Endothelial cell of umbilical vein (primary cell): ENCODE measurements at regions not wholly inside any gene's neighbourhood (a gene's known extent, or its start where the extent isn't known, plus 50 kb on each side); places are given as distances from the start of the nearest gene placed in this dataset.

Source experiments
- BruUV-seq: library from RNA; stranded (reverse); fragments of 400-500 nt; replicated peaks from 2 replicates; lab custom pipeline; 2021; lab: Mats Ljungman, UMichigan
- CTCF ChIA-PET: fragments of 300-600, 350-600 bp; sonication (Branson Sonifier 250); formaldehyde crosslinking; loops from one replicate; lab custom pipeline; 2021; ENCODE audit warnings: antibody characterized with exemption, inconsistent platforms; lab: Charles Lee
- POLR2A ChIA-PET: fragments of 300-600, 350-600 bp; sonication (Branson Sonifier 250); formaldehyde crosslinking; loops from one replicate; lab custom pipeline; 2021; ENCODE audit warnings: antibody characterized with exemption, inconsistent platforms; lab: Charles Lee
- DNase-seq: peaks from one replicate; pipeline ENCODE4 v3.0.0-alpha.2; 2011; ENCODE audit warnings: low read depth, low spot score
- FAIRE-seq: peaks from 2 replicates; lab custom pipeline; 2011; peaks lifted over from hg19 to GRCh38; lab: Jason Lieb, UNC
- H2AFZ ChIP-seq: 2 replicates; pipeline ENCODE4 v1.6.0; 2012; ENCODE audit warnings: low read depth, low read length, control low read depth, inconsistent platforms
- H3K27ac ChIP-seq: 2 replicates; pipeline ENCODE4 v1.5.1; 2011; ENCODE audit warnings: low read depth, mild to moderate bottlenecking, control low read depth, low read length, moderate library complexity; ENCODE audit not compliant: insufficient read depth
- H3K27me3 ChIP-seq, 2 experiments: 2 replicates each; pipeline versions ENCODE4 v1.6.0 to v1.6.1; 2011; ENCODE audit warnings: low read length in 2 of 2, mixed read lengths in 1 of 2; ENCODE audit not compliant: control insufficient read depth in 2 of 2, insufficient read depth in 2 of 2
- H3K36me3 ChIP-seq, 2 experiments: 2 replicates in 1 of 2; 3 replicates in 1 of 2; pipeline ENCODE4 v1.5.1; 2011; ENCODE audit warnings: low read length in 2 of 2, mild to moderate bottlenecking in 1 of 2, moderate library complexity in 1 of 2; ENCODE audit not compliant: control insufficient read depth in 2 of 2, insufficient read depth in 2 of 2; ENCODE audit errors: extremely low read depth in 1 of 2
- H3K4me1 ChIP-seq: 3 replicates; pipeline ENCODE4 v1.5.1; 2011; ENCODE audit warnings: mild to moderate bottlenecking, low read length; ENCODE audit not compliant: control insufficient read depth, insufficient read depth; ENCODE audit errors: extremely low read depth
- H3K4me2 ChIP-seq: 2 replicates; pipeline ENCODE4 v1.6.1; 2011; ENCODE audit warnings: low read length, control low read depth, mixed read lengths; ENCODE audit not compliant: insufficient read depth
- H3K4me3 ChIP-seq, 3 experiments: fragments of 200-600 bp in 1 of 3; sonication (generic), shearing (Covaris generic) in 1 of 3; replicated peaks in 1 of 3; 2 replicates each; pipeline ENCODE4 v1.5.1; 2011 to 2016; ENCODE audit warnings: control low read depth in 3 of 3, low read length in 3 of 3, mild to moderate bottlenecking in 2 of 3, inconsistent platforms in 1 of 3, low read depth in 1 of 3, moderate library complexity in 1 of 3; ENCODE audit not compliant: insufficient read depth in 1 of 3
- H3K79me2 ChIP-seq: 2 replicates; pipeline ENCODE4 v1.6.0; 2012; ENCODE audit warnings: low read length, inconsistent platforms; ENCODE audit not compliant: control insufficient read depth, insufficient read depth
- H3K9ac ChIP-seq: replicated peaks from 2 replicates; pipeline ENCODE3; 2011; ENCODE audit warnings: low read length, control low read depth; ENCODE audit not compliant: insufficient read depth; ENCODE audit errors: extremely low read depth
- H3K9me1 ChIP-seq: replicated peaks from 3 replicates; pipeline ENCODE4 v1.6.0; 2011; ENCODE audit warnings: mild to moderate bottlenecking, low read length; ENCODE audit not compliant: control insufficient read depth, insufficient read depth; ENCODE audit errors: extremely low read depth
- H3K9me3 ChIP-seq: replicated peaks from 2 replicates; pipeline ENCODE4 v1.5.1; 2012; ENCODE audit warnings: low read length, inconsistent platforms; ENCODE audit not compliant: control insufficient read depth, insufficient read depth
- H4K20me1 ChIP-seq: replicated peaks from 2 replicates; pipeline ENCODE3; 2011; ENCODE audit warnings: mild to moderate bottlenecking, low read length; ENCODE audit not compliant: control insufficient read depth, insufficient read depth; ENCODE audit errors: extremely low read depth
- EZH2 ChIP-seq: IDR thresholded peaks from 2 replicates; pipeline ENCODE4 v1.6.1; 2012; ENCODE audit warnings: borderline replicate concordance, low read depth, mild to moderate bottlenecking, moderate library complexity, low read length, inconsistent platforms; ENCODE audit not compliant: severe bottlenecking
- FOS ChIP-seq: IDR thresholded peaks from 2 replicates; pipeline ENCODE4 v1.6.1; 2011; ENCODE audit warnings: mild to moderate bottlenecking, low read length, moderate library complexity, borderline replicate concordance; ENCODE audit not compliant: insufficient read depth
- GATA2 ChIP-seq: IDR thresholded peaks from 2 replicates; pipeline ENCODE4 v1.7.0; 2011; ENCODE audit warnings: low read depth, mild to moderate bottlenecking, moderate library complexity, mixed read lengths, low read length; ENCODE audit not compliant: insufficient read length, insufficient read depth
- JUN ChIP-seq: IDR thresholded peaks from 2 replicates; pipeline ENCODE4 v1.6.1; 2011; ENCODE audit warnings: borderline replicate concordance, low read depth; ENCODE audit not compliant: insufficient read length, insufficient read depth
- MYC ChIP-seq: IDR thresholded peaks from one replicate; pipeline ENCODE4 v1.6.1; 2011; ENCODE audit warnings: mild to moderate bottlenecking, low read depth, low read length
- POLR2A ChIP-seq: IDR thresholded peaks from 2 replicates; pipeline ENCODE4 v1.6.1; 2012; ENCODE audit warnings: low read depth, mild to moderate bottlenecking, control low read depth, low read length
- POLR2AphosphoS5 ChIP-seq: IDR thresholded peaks from 2 replicates; pipeline ENCODE4 v1.6.1; 2012; ENCODE audit warnings: low read depth, mild to moderate bottlenecking, control low read depth, low read length, moderate library complexity; ENCODE audit not compliant: insufficient read depth
- dilution Hi-C: fragments of 300-500 bp; cut with MboI; formaldehyde crosslinking; loops from one replicate; pipeline ENCODE4 v1.15.0; 2019; ENCODE audit warnings: low sequenced_read_pairs; ENCODE audit not compliant: extremely low pct_ligation_motif_present
- intact Hi-C: fragments of 100-400 bp; cut with micrococcal nuclease; formaldehyde crosslinking; loops from one replicate; pipeline ENCODE4 v1.10.0; 2022
- TF ChIP-seq, protein P1 (sequence below): IDR thresholded peaks from 2 replicates; pipeline ENCODE4 v1.6.1; 2011; ENCODE audit not compliant: insufficient read depth, insufficient read length
- TF ChIP-seq, protein P2 (sequence below), 2 donors: IDR thresholded peaks; 1 replicate in 1 of 2; 2 replicates in 1 of 2; pipeline ENCODE4 v1.5.1; 2011; ENCODE audit warnings: low read length in 2 of 2, mild to moderate bottlenecking in 2 of 2, moderate library complexity in 2 of 2, control low read depth in 1 of 2, inconsistent platforms in 1 of 2, low read depth in 1 of 2; ENCODE audit not compliant: insufficient read depth in 1 of 2; ENCODE audit errors: extremely low read depth in 1 of 2

DNA sequence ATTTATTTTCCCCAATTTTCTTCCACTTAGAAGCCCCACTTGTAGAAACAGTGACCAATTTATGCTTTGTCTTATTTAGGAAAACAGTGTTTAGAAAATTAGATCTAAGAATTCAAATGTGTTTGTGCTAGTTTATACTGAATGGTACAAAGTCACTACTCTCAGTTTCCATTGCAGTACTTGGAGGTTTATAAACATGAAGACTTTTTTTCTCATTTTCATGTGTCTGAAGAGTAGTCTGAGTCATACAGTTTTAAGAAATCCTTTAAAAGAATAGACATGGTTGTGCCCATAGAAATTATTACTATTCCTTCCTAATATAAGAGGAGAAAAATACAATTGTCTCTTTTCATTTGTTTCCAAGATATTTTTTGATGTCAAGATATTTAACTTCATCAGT lies 458.7 kb downstream of the NAF1 start:
- no peaks in the 10 kb centered on the region for H3K79me2 ChIP-seq
- TF ChIP-seq EZH2 = no peak
- TF ChIP-seq FOS = no peak
- TF ChIP-seq GATA2 = no peak
- TF ChIP-seq POLR2A = no peak
- TF ChIP-seq POLR2AphosphoS5 = no peak
- TF ChIP-seq, protein P1, sequence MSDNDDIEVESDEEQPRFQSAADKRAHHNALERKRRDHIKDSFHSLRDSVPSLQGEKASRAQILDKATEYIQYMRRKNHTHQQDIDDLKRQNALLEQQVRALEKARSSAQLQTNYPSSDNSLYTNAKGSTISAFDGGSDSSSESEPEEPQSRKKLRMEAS = no peak
- no peak for TF ChIP-seq JUN
- POLR2A ChIA-PET = no interaction called here
- no peaks in the 10 kb centered on the region for H3K9me3 ChIP-seq
- H2AFZ ChIP-seq = no peak overlapping the region
- no peak overlapping the region for H3K27ac ChIP-seq
- no peak overlapping the region for H3K4me2 ChIP-seq
- dilution Hi-C loops (no loop called here), intact Hi-C loops (no loop called here)
- no peaks in the 10 kb centered on the region for H3K9me1 ChIP-seq
- H3K27me3 ChIP-seq = no peaks in the 10 kb centered on the region
- no peaks in the 10 kb centered on the region for H4K20me1 ChIP-seq
- DNase-seq (no peak), FAIRE-seq (no peak)
- no peaks in the 10 kb centered on the region for H3K36me3 ChIP-seq
- BruUV-seq = no TSS peak
- H3K4me1 ChIP-seq = no peaks in the 10 kb centered on the region
- no peak overlapping the region for H3K9ac ChIP-seq
- CTCF ChIA-PET = no interaction called here
- H3K4me3 ChIP-seq = no peak overlapping the region

DNA sequence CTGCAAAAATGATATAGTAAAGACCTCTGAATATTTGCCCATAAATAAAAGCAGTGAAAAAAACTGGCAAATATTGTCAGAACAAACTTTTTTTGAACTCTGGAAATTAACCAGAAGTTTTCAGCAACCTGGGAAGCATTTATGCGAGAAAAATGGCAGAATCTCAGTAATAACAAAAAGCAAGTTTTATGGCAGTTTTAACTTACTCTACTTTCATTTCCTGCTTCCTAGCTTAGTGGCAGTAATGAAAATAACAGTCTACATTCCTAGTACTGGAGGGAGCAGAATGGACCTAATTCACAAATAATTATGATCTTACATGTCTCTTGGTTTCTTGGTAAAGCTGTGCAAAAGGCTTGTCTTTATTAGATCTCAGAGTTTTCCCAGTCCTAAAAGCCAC lies 460.1 kb downstream of the NAF1 start:
- TF ChIP-seq MYC (no peak), EZH2 (no peak), JUN (no peak)
- TF ChIP-seq, protein P2, sequence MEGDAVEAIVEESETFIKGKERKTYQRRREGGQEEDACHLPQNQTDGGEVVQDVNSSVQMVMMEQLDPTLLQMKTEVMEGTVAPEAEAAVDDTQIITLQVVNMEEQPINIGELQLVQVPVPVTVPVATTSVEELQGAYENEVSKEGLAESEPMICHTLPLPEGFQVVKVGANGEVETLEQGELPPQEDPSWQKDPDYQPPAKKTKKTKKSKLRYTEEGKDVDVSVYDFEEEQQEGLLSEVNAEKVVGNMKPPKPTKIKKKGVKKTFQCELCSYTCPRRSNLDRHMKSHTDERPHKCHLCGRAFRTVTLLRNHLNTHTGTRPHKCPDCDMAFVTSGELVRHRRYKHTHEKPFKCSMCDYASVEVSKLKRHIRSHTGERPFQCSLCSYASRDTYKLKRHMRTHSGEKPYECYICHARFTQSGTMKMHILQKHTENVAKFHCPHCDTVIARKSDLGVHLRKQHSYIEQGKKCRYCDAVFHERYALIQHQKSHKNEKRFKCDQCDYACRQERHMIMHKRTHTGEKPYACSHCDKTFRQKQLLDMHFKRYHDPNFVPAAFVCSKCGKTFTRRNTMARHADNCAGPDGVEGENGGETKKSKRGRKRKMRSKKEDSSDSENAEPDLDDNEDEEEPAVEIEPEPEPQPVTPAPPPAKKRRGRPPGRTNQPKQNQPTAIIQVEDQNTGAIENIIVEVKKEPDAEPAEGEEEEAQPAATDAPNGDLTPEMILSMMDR (IDR thresholded peaks at IDR 0.05; ENCODE audit: extremely low read depth in 1 of 2, insufficient read depth in 1 of 2, low read depth in 1 of 2, low read length in 2 of 2) = no peak
- TF ChIP-seq, protein P1 = no peak

More for the DNA sequence above, 460.1 kb downstream of the NAF1 start:
- Histone ChIP-seq H3K27ac (no peak overlapping the region), H3K36me3 (no peaks in the 10 kb centered on the region), H3K4me3 (no peak overlapping the region), H2AFZ (no peak overlapping the region), H3K27me3 (no peaks in the 10 kb centered on the region), H3K9me3 (no peaks in the 10 kb centered on the region), H3K9ac (no peak overlapping the region), H3K79me2 (no peaks in the 10 kb centered on the region), H3K4me1 (no peaks in the 10 kb centered on the region), H3K4me2 (no peak overlapping the region), H3K9me1 (no peaks in the 10 kb centered on the region), H4K20me1 (no peaks in the 10 kb centered on the region)
- CTCF ChIA-PET = no interaction called here
- intact Hi-C loops = no loop called here
- FAIRE-seq = no peak
- DNase-seq = no peak
- POLR2A ChIA-PET = no interaction called here
- dilution Hi-C loops = no loop called here
- BruUV-seq = no TSS peak
